Osteocyte (in vitro differentiated cells): ENCODE measurements at regions not wholly inside any gene's neighbourhood (a gene's known extent, or its start where the extent isn't known, plus 50 kb on each side); places are given as distances from the start of the nearest gene placed in this dataset.

Source experiments
- DNase-seq: peaks from one replicate; pipeline ENCODE4 v3.0.0; 2021; ENCODE audit warnings: mixed read lengths; ENCODE audit not compliant: unreplicated experiment; ENCODE audit errors: extremely low spot score
- H3K27ac Mint-ChIP-seq: one replicate; pipeline ENCODE4 v1.8.0; 2021; ENCODE audit warnings: mild to moderate bottlenecking, mixed read lengths; ENCODE audit not compliant: unreplicated experiment
- H3K27me3 Mint-ChIP-seq: one replicate; pipeline ENCODE4 v1.8.0; 2021; ENCODE audit warnings: mixed read lengths; ENCODE audit not compliant: unreplicated experiment
- H3K36me3 Mint-ChIP-seq: one replicate; pipeline ENCODE4 v1.8.0; 2021; ENCODE audit warnings: mixed read lengths; ENCODE audit not compliant: unreplicated experiment
- H3K4me1 Mint-ChIP-seq: one replicate; pipeline ENCODE4 v1.8.0; 2021; ENCODE audit warnings: mixed read lengths; ENCODE audit not compliant: unreplicated experiment
- H3K4me3 Mint-ChIP-seq: one replicate; pipeline ENCODE4 v1.8.0; 2021; ENCODE audit warnings: mild to moderate bottlenecking, moderate library complexity, mixed read lengths; ENCODE audit not compliant: unreplicated experiment
- H3K9me3 Mint-ChIP-seq: one replicate; pipeline ENCODE4 v1.8.0; 2021; ENCODE audit warnings: mixed read lengths; ENCODE audit not compliant: unreplicated experiment
- TF ChIP-seq, protein P1 (sequence below): fragments of 200-600 bp; sonication (generic); IDR thresholded peaks from 2 replicates; pipeline ENCODE4 v1.5.0; 2021; ENCODE audit warnings: antibody characterized with exemption, mild to moderate bottlenecking, moderate library complexity

DNA sequence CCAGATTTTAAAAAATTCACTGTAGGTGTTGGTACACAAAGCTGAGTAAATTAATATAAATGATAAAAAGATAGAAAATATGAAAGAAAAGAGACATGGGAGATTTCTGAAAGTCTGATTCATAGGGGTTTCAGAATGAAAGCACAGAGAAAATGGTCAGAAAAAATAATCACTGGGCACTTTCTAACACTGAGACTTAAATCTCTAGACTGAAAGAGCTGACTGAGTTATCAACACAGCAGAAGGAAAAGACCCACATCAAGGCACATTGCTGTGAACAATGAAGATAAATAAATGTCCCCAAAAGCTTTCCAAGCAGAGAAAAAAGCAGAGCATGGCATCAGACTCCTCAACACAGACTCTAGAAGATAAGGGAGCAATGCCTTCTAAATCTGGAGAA lies 277.2 kb downstream of the BCL2 start:
- peaks cover 8% of the 10 kb centered on the region for H3K9me3 Mint-ChIP-seq
- no peak overlapping the region for H3K4me3 Mint-ChIP-seq
- H3K4me1 Mint-ChIP-seq = no peaks in the 10 kb centered on the region
- H3K36me3 Mint-ChIP-seq = no peaks in the 10 kb centered on the region
- peaks cover 63% of the 10 kb centered on the region for H3K27me3 Mint-ChIP-seq
- DNase-seq = no peak
- TF ChIP-seq, protein P1, sequence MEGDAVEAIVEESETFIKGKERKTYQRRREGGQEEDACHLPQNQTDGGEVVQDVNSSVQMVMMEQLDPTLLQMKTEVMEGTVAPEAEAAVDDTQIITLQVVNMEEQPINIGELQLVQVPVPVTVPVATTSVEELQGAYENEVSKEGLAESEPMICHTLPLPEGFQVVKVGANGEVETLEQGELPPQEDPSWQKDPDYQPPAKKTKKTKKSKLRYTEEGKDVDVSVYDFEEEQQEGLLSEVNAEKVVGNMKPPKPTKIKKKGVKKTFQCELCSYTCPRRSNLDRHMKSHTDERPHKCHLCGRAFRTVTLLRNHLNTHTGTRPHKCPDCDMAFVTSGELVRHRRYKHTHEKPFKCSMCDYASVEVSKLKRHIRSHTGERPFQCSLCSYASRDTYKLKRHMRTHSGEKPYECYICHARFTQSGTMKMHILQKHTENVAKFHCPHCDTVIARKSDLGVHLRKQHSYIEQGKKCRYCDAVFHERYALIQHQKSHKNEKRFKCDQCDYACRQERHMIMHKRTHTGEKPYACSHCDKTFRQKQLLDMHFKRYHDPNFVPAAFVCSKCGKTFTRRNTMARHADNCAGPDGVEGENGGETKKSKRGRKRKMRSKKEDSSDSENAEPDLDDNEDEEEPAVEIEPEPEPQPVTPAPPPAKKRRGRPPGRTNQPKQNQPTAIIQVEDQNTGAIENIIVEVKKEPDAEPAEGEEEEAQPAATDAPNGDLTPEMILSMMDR = no peak
- H3K27ac Mint-ChIP-seq = no peak overlapping the region

DNA sequence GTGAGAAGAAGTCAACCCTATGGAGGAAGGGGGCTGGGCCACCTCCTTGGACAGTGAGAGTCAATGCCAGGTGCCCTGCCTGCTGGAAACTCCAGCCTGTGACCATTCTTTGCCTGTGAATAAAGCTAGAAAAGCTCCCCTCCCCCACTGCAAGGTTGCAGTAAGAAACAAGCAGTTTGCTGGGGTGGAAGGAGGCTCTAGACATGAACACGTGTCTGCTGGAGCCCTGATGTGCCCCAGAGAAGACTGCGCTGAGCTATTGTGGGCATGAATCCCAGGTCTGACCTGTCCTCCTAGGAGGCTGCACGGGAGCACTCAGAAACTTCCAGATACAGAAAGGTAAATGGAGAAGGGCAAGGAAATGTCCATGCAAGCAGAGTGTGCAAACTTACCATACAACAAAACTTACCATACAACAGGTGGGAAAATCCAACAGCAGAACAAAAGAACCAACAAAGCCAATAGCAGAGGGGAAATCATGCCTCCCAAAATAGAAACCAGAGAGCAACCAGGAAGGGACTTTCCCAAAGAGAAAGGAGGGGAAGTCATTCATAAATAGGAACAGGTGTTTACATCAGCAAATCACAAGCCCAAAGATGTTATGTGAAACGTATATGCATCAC lies 278.7 kb downstream of the BCL2 start:
- no peak overlapping the region for H3K4me3 Mint-ChIP-seq
- DNase-seq = no peak
- TF ChIP-seq, protein P1 = no peak
- H3K27ac Mint-ChIP-seq = no peak overlapping the region
- H3K4me1 Mint-ChIP-seq = no peaks in the 10 kb centered on the region
- H3K27me3 Mint-ChIP-seq = peaks cover 65% of the 10 kb centered on the region
- H3K9me3 Mint-ChIP-seq = peaks cover 8% of the 10 kb centered on the region
- no peaks in the 10 kb centered on the region for H3K36me3 Mint-ChIP-seq

DNA sequence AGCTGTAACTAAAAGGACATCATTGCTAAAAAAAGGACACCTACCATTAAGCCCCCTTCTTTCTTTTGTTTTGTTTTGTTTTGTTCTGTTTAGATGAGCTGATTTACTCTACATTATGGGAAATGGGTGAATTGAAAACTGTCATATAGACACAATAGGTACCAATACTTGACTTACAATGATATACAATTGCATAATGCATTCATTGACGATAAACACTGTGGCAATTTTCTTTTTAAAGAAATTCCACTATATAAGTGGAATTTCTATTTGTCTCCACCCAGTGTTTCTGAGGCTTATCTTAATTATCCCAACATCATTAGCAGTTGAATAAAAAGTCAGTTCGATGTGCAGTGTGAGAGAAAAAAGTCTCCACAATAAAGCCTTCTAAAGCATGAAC lies 282.1 kb downstream of the BCL2 start:
- no peaks in the 10 kb centered on the region for H3K4me1 Mint-ChIP-seq
- no peak overlapping the region for H3K4me3 Mint-ChIP-seq
- peaks cover 43% of the 10 kb centered on the region for H3K27me3 Mint-ChIP-seq
- no peaks in the 10 kb centered on the region for H3K36me3 Mint-ChIP-seq
- TF ChIP-seq, protein P1 = no peak
- no peak for DNase-seq
- no peak overlapping the region for H3K27ac Mint-ChIP-seq
- peaks cover 5% of the 10 kb centered on the region for H3K9me3 Mint-ChIP-seq

DNA sequence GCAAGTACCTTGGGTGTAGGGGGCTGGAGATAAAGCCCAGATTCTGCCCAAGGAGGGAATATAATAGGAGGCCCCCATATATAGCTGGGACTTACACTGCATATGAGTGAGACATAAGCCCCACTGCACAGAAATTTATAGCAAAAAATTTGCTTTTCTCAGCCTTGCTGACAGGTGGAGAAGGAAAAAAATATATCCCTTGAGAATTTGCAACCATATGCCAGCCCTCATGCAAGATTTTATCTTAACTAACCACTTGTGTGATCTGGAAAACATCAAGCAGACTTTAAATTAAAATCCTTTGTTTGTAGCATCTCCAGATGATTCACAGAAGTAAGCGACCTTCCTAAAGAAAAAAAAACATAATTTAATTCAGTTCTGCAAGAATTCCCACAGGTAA lies 288.2 kb downstream of the BCL2 start:
- H3K27me3 Mint-ChIP-seq = peaks cover 19% of the 10 kb centered on the region
- H3K4me3 Mint-ChIP-seq = no peak overlapping the region
- no peaks in the 10 kb centered on the region for H3K4me1 Mint-ChIP-seq
- H3K9me3 Mint-ChIP-seq = no peaks in the 10 kb centered on the region
- H3K36me3 Mint-ChIP-seq = no peaks in the 10 kb centered on the region
- DNase-seq = no peak
- no peak overlapping the region for H3K27ac Mint-ChIP-seq
- TF ChIP-seq, protein P1 = no peak
